ENCODE measurements at regions not wholly inside any gene's neighbourhood (a gene's known extent, or its start where the extent isn't known, plus 50 kb on each side); places are given as distances from the start of the nearest gene placed in this dataset.

GRCh38 chr13:34116651-34117050 is 298.7 kb downstream of the RFC3 start:
- DNase-seq (ENCODE audit: low spot score) = no peak

- DNase-seq (ENCODE audit: low spot score) = no peak
Measured at GRCh38 chr13:34124666-34125306, 306.8 kb downstream of the RFC3 start.

GRCh38 chr13:34127523-34127922 is 309.6 kb downstream of the RFC3 start:
- no peak for DNase-seq (ENCODE audit: low spot score)

GRCh38 chr13:34128661-34129060 is 310.7 kb downstream of the RFC3 start:
- DNase-seq (ENCODE audit: low spot score) = no peak

GRCh38 chr13:34129436-34129835 is 311.5 kb downstream of the RFC3 start:
- no peak for DNase-seq (ENCODE audit: low spot score)

- DNase-seq (ENCODE audit: low spot score) = no peak
Measured at GRCh38 chr13:34137200-34137599, 319.3 kb downstream of the RFC3 start.

GRCh38 chr13:34139660-34140227 is 321.8 kb downstream of the RFC3 start:
- DNase-seq (ENCODE audit: low spot score) = no peak

GRCh38 chr13:34143637-34144036 is 325.7 kb downstream of the RFC3 start:
- no peak for DNase-seq (ENCODE audit: low spot score)

- no peak for DNase-seq (ENCODE audit: low spot score)
Measured at GRCh38 chr13:34144142-34144541, 326.2 kb downstream of the RFC3 start.

GRCh38 chr13:34145061-34145460 is 327.1 kb downstream of the RFC3 start:
- DNase-seq (ENCODE audit: low spot score) = no peak

- DNase-seq (ENCODE audit: low spot score) = no peak
Measured at GRCh38 chr13:34148359-34148758, 330.4 kb downstream of the RFC3 start.

GRCh38 chr13:34151885-34152284 is 333.9 kb downstream of the RFC3 start:
- no peak for DNase-seq (ENCODE audit: low spot score)

GRCh38 chr13:34152409-34152808 is 334.5 kb downstream of the RFC3 start:
- DNase-seq (ENCODE audit: low spot score) = peak; percentile 21

GRCh38 chr13:34152996-34153395 is 335.0 kb downstream of the RFC3 start:
- DNase-seq (ENCODE audit: low spot score) = no peak

- peak; percentile 67 for DNase-seq (ENCODE audit: low spot score)
Measured at GRCh38 chr13:34153428-34154180, 335.7 kb downstream of the RFC3 start.

- DNase-seq (ENCODE audit: low spot score) = peak; percentile 87
Measured at GRCh38 chr13:34155931-34156607, 338.1 kb downstream of the RFC3 start.

- peak; percentile 88 for DNase-seq (ENCODE audit: low spot score)
Measured at GRCh38 chr13:34156841-34157365, 339.0 kb downstream of the RFC3 start.

GRCh38 chr13:34159946-34160345 is 342.0 kb downstream of the RFC3 start:
- DNase-seq (ENCODE audit: low spot score) = no peak

- peak; percentile 84 for DNase-seq (ENCODE audit: low spot score)
Measured at GRCh38 chr13:34161931-34162543, 344.1 kb downstream of the RFC3 start.

- DNase-seq (ENCODE audit: low spot score) = no peak
Measured at GRCh38 chr13:34162544-34162933, 344.6 kb downstream of the RFC3 start.

GRCh38 chr13:34164582-34164981 is 346.6 kb downstream of the RFC3 start:
- DNase-seq (ENCODE audit: low spot score) = no peak

GRCh38 chr13:34165158-34165557 is 347.2 kb downstream of the RFC3 start:
- no peak for DNase-seq (ENCODE audit: low spot score)

All from cerebellar cortex (tissue), 1 donor.